ENCODE measurements at regions not wholly inside any gene's neighbourhood (a gene's known extent, or its start where the extent isn't known, plus 50 kb on each side); places are given as distances from the start of the nearest gene placed in this dataset.

DNA sequence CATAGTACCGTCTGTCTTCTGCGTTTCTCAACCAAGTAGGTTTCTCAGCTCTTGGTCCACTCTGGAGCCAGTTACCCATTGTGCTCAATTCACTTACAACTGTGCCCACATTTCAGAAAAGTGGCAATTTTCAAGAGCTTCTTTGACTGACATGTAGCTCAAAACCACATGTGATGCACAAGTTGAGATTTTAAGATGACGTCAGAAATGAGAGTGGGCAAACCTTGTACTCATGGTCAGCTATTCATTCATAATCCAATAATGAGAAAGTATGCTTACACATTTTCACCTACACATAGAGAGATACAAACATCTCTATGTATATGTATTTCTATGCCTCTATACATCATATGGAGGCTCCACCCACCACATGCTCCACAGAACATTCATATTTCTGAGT lies 487.2 kb upstream of the AKR1E2 start:
- H3K9me3 Mint-ChIP-seq (ENCODE audit: unreplicated experiment): peaks cover 7% of the 10 kb centered on the region
- no peaks in the 10 kb centered on the region for H3K36me3 Mint-ChIP-seq (ENCODE audit: unreplicated experiment)
- H3K4me3 Mint-ChIP-seq (ENCODE audit: unreplicated experiment): no peak overlapping the region
- H3K27me3 Mint-ChIP-seq (ENCODE audit: unreplicated experiment): no peaks in the 10 kb centered on the region
- DNase-seq (ENCODE audit: extremely low spot score, unreplicated experiment): no peak
- H3K27ac Mint-ChIP-seq (ENCODE audit: unreplicated experiment): no peak overlapping the region
- TF ChIP-seq, protein P1, sequence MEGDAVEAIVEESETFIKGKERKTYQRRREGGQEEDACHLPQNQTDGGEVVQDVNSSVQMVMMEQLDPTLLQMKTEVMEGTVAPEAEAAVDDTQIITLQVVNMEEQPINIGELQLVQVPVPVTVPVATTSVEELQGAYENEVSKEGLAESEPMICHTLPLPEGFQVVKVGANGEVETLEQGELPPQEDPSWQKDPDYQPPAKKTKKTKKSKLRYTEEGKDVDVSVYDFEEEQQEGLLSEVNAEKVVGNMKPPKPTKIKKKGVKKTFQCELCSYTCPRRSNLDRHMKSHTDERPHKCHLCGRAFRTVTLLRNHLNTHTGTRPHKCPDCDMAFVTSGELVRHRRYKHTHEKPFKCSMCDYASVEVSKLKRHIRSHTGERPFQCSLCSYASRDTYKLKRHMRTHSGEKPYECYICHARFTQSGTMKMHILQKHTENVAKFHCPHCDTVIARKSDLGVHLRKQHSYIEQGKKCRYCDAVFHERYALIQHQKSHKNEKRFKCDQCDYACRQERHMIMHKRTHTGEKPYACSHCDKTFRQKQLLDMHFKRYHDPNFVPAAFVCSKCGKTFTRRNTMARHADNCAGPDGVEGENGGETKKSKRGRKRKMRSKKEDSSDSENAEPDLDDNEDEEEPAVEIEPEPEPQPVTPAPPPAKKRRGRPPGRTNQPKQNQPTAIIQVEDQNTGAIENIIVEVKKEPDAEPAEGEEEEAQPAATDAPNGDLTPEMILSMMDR (IDR thresholded peaks at IDR 0.05): no peak
- peaks cover 26% of the 10 kb centered on the region for H3K4me1 Mint-ChIP-seq (ENCODE audit: unreplicated experiment)

DNA sequence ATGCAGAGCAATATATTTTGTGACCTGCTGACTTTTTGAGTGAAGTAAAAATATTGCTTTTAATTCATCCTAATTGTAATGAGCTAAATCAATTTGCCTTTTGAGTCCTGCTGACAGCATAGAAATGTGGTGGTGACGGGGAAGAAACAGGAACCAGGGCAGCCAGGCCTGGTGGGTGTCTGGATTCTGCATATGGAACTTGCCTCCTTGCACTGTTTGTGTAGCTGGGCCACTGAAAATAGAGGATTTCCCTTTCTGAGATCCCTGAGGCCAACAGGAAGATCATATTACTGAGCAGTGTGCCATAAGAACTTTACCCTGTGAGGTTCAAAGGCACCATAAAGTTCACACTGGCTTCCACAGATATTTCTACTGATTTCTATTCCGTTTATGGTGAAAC lies 488.4 kb upstream of the AKR1E2 start:
- Mint-ChIP-seq H3K4me3 (ENCODE audit: unreplicated experiment) (no peak overlapping the region), H3K27me3 (ENCODE audit: unreplicated experiment) (no peaks in the 10 kb centered on the region), H3K36me3 (ENCODE audit: unreplicated experiment) (no peaks in the 10 kb centered on the region), H3K27ac (ENCODE audit: unreplicated experiment) (peak overlapping the region; percentile 24), H3K9me3 (ENCODE audit: unreplicated experiment) (peaks cover 7% of the 10 kb centered on the region), H3K4me1 (ENCODE audit: unreplicated experiment) (peaks cover 17% of the 10 kb centered on the region)
- TF ChIP-seq, protein P1 (IDR thresholded peaks at IDR 0.05): no peak
- no peak for DNase-seq (ENCODE audit: extremely low spot score, unreplicated experiment)

DNA sequence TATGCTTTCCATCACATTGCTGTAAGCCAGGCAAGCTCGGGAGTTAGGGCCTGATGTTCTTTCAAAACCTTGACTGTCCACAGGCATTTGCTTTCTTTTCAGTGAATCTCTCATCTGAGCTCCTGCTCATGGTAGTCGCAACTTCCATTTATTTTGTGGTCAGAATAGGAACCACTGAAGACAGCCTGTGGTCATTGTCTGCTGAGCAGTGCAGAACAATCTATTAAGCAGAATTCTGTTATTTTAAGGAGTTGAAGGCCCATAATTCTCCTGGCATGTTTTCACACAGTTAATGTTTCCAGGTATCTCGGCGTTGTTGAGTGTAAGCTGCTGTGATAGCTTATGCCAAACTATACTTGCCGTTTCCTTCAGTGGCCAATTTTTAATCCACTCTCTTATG lies 491.1 kb upstream of the AKR1E2 start:
- no peak for DNase-seq (ENCODE audit: extremely low spot score, unreplicated experiment)
- H3K4me3 Mint-ChIP-seq (ENCODE audit: unreplicated experiment): no peak overlapping the region
- H3K27ac Mint-ChIP-seq (ENCODE audit: unreplicated experiment): no peak overlapping the region
- H3K4me1 Mint-ChIP-seq (ENCODE audit: unreplicated experiment): peaks cover 20% of the 10 kb centered on the region
- H3K27me3 Mint-ChIP-seq (ENCODE audit: unreplicated experiment): no peaks in the 10 kb centered on the region
- TF ChIP-seq, protein P1 (IDR thresholded peaks at IDR 0.05): no peak
- H3K9me3 Mint-ChIP-seq (ENCODE audit: unreplicated experiment): no peaks in the 10 kb centered on the region
- no peaks in the 10 kb centered on the region for H3K36me3 Mint-ChIP-seq (ENCODE audit: unreplicated experiment)

DNA sequence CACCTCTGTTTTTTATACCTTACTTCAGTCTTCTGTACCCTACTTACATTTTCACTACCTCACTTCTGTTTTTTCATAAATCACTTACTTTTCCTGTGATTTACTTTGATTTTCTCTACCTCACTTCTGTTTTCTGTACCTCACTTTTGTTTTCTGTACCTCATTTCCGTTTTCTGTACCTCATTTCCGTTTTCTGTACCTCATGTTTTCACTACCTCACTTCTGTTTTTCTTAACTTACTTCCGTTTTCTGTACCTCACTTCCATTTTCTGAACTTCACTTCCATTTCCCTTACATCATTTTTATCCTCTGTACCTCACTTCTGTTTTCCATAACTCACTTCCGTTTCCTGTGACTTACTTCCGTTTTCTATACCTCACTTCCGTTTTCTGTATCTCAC lies 492.0 kb upstream of the AKR1E2 start:
- Mint-ChIP-seq H3K4me3 (ENCODE audit: unreplicated experiment) (no peak overlapping the region), H3K27ac (ENCODE audit: unreplicated experiment) (no peak overlapping the region), H3K36me3 (ENCODE audit: unreplicated experiment) (no peaks in the 10 kb centered on the region), H3K4me1 (ENCODE audit: unreplicated experiment) (peaks cover 20% of the 10 kb centered on the region), H3K9me3 (ENCODE audit: unreplicated experiment) (no peaks in the 10 kb centered on the region), H3K27me3 (ENCODE audit: unreplicated experiment) (no peaks in the 10 kb centered on the region)
- TF ChIP-seq, protein P1 (IDR thresholded peaks at IDR 0.05): no peak
- DNase-seq (ENCODE audit: extremely low spot score, unreplicated experiment): no peak

DNA sequence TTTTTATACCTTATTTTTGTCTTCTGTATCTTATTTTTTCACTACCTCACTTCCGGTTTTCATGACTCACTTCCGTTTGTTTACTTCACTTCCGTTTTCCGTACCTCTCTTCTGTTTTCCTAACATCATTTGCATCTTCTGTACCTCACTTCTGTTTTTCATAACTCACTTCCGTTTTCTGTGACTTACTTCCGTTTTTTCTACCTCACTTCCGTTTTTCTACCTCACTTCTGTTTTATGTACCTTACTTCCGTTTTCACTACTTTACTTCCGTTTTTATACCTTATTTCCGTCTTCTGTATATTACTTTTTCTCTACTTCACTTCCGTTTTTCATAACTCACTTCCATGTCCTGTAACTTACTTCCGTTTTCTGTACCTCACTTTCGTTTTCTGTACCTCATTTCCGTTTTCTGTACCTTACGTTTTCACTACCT lies 492.5 kb upstream of the AKR1E2 start:
- H3K36me3 Mint-ChIP-seq (ENCODE audit: unreplicated experiment): no peaks in the 10 kb centered on the region
- no peak overlapping the region for H3K27ac Mint-ChIP-seq (ENCODE audit: unreplicated experiment)
- H3K4me3 Mint-ChIP-seq (ENCODE audit: unreplicated experiment): no peak overlapping the region
- peaks cover 20% of the 10 kb centered on the region for H3K4me1 Mint-ChIP-seq (ENCODE audit: unreplicated experiment)
- no peaks in the 10 kb centered on the region for H3K9me3 Mint-ChIP-seq (ENCODE audit: unreplicated experiment)
- H3K27me3 Mint-ChIP-seq (ENCODE audit: unreplicated experiment): no peaks in the 10 kb centered on the region
- TF ChIP-seq, protein P1 (IDR thresholded peaks at IDR 0.05): no peak
- DNase-seq (ENCODE audit: extremely low spot score, unreplicated experiment): no peak

Measured in osteocyte (in vitro differentiated cells).